Neuronal stem cell (in vitro differentiated cells): ENCODE measurements at regions not wholly inside any gene's neighbourhood (a gene's known extent, or its start where the extent isn't known, plus 50 kb on each side); places are given as distances from the start of the nearest gene placed in this dataset.

Source experiments
- DNase-seq: peaks from one replicate; pipeline ENCODE4 v3.0.0-alpha.2; 2013; ENCODE audit warnings: low spot score
- H2AFZ ChIP-seq: one replicate; pipeline ENCODE4 v1.6.1; 2013; ENCODE audit warnings: mild to moderate bottlenecking, low read length, inconsistent platforms
- H2AK5ac ChIP-seq: 2 replicates; pipeline ENCODE4 v1.6.1; 2013; ENCODE audit warnings: low read depth, mild to moderate bottlenecking, inconsistent platforms, low read length, moderate library complexity, mixed read lengths
- H2BK120ac ChIP-seq: 2 replicates; pipeline ENCODE4 v1.6.1; 2013; ENCODE audit warnings: low read depth, mild to moderate bottlenecking, inconsistent platforms, low read length, moderate library complexity, mixed read lengths
- H2BK12ac ChIP-seq: one replicate; pipeline ENCODE4 v1.6.1; 2013; ENCODE audit warnings: low read length, inconsistent platforms
- H2BK15ac ChIP-seq: 2 replicates; pipeline ENCODE4 v1.6.1; 2013; ENCODE audit warnings: mild to moderate bottlenecking, low read length, inconsistent platforms, mixed read lengths
- H2BK5ac ChIP-seq: one replicate; pipeline ENCODE4 v1.6.1; 2013; ENCODE audit warnings: inconsistent platforms, mild to moderate bottlenecking, low read length, moderate library complexity
- H3K14ac ChIP-seq: one replicate; pipeline ENCODE4 v1.6.1; 2013; ENCODE audit warnings: low read length, inconsistent platforms
- H3K18ac ChIP-seq: 2 replicates; pipeline ENCODE4 v1.6.1; 2013; ENCODE audit warnings: low read length, inconsistent platforms
- H3K23ac ChIP-seq: 2 replicates; pipeline ENCODE4 v1.6.1; 2013; ENCODE audit warnings: low read depth, mild to moderate bottlenecking, mixed read lengths, low read length, inconsistent platforms; ENCODE audit not compliant: poor library complexity
- H3K27ac ChIP-seq: replicated peaks from 3 replicates; pipeline ENCODE4 v1.5.1; 2013; ENCODE audit warnings: low read length, inconsistent platforms
- H3K27me3 ChIP-seq, 3 experiments: 2 replicates each; pipeline ENCODE4 v1.6.1; 2013; ENCODE audit warnings: low read length in 3 of 3, mild to moderate bottlenecking in 2 of 3, inconsistent platforms in 1 of 3, low read depth in 1 of 3, mixed read lengths in 1 of 3, moderate library complexity in 1 of 3; ENCODE audit not compliant: control insufficient read depth in 3 of 3, insufficient read depth in 3 of 3
- H3K36me3 ChIP-seq, 2 donors: replicated peaks in 1 of 2; 2 replicates each; pipeline ENCODE4 v1.6.1; 2013; ENCODE audit warnings: low read length in 2 of 2; ENCODE audit not compliant: control insufficient read depth in 2 of 2, insufficient read depth in 2 of 2
- H3K4ac ChIP-seq: 2 replicates; pipeline ENCODE4 v1.6.1; 2013; ENCODE audit warnings: inconsistent platforms, mild to moderate bottlenecking, low read length, moderate library complexity
- H3K4me1 ChIP-seq, 2 donors: 1 replicate in 1 of 2; 2 replicates in 1 of 2; pipeline ENCODE4 v1.6.1; 2013; ENCODE audit warnings: low read length in 2 of 2, low read depth in 1 of 2; ENCODE audit not compliant: control insufficient read depth in 2 of 2, insufficient read depth in 1 of 2
- H3K4me2 ChIP-seq: one replicate; pipeline ENCODE4 v1.6.1; 2013; ENCODE audit warnings: mild to moderate bottlenecking, low read length, inconsistent platforms; ENCODE audit not compliant: insufficient read depth, poor library complexity, severe bottlenecking
- H3K4me3 ChIP-seq, 2 donors: 2 replicates each; pipeline ENCODE4 v1.5.1; 2013; ENCODE audit warnings: low read length in 2 of 2, mild to moderate bottlenecking in 2 of 2, inconsistent platforms in 1 of 2, moderate library complexity in 1 of 2
- H3K79me1 ChIP-seq: one replicate; pipeline ENCODE4 v1.6.1; 2013; ENCODE audit warnings: low read depth, mild to moderate bottlenecking, inconsistent platforms, low read length, moderate library complexity
- H3K9ac ChIP-seq: one replicate; pipeline ENCODE4 v1.6.1; 2013; ENCODE audit warnings: mild to moderate bottlenecking, low read depth, low read length, inconsistent platforms; ENCODE audit not compliant: poor library complexity
- H3K9me3 ChIP-seq, 2 donors: replicated peaks in 1 of 2; 2 replicates each; pipeline versions ENCODE3 to v1.6.1; 2013; ENCODE audit warnings: low read length in 2 of 2, mild to moderate bottlenecking in 2 of 2, inconsistent platforms in 1 of 2, low read depth in 1 of 2, mixed read lengths in 1 of 2, moderate library complexity in 1 of 2; ENCODE audit not compliant: control insufficient read depth in 2 of 2, insufficient read depth in 1 of 2
- H4K8ac ChIP-seq: one replicate; pipeline ENCODE4 v1.6.1; 2013; ENCODE audit warnings: low read depth, mild to moderate bottlenecking, inconsistent platforms, low read length, moderate library complexity
- H4K91ac ChIP-seq: one replicate; pipeline ENCODE4 v1.6.1; 2013; ENCODE audit warnings: low read length, low read depth, mild to moderate bottlenecking, inconsistent platforms; ENCODE audit not compliant: poor library complexity
- WGBS, 2 donors: extraction: QIAGEN DNeasy Blood & Tissue Kit; methylation state at CpG; one replicate each; pipeline ENCODE4 v1.1.7; 2013; ENCODE audit warnings: missing lambda C conversion rate in 2 of 2, mixed read lengths in 1 of 2; ENCODE audit not compliant: insufficient read length in 2 of 2, insufficient replicate concordance in 1 of 2; ENCODE audit errors: extremely low coverage in 2 of 2; 5-methylcytosine and 5-hydroxymethylcytosine counted together

GRCh38 chr1:116279715-116280114 is 93.3 kb upstream of the ATP1A1 start:
- H3K27ac ChIP-seq: no peak overlapping the region
- H2BK5ac ChIP-seq: no peak overlapping the region
- peaks cover 0 to 2% (median 0%) of the 10 kb centered on the region in 3 experiments for H3K27me3 ChIP-seq
- no peak overlapping the region for H2AFZ ChIP-seq
- WGBS, 2 donors: no CpG with 5 or more reads among the region's 3 CpGs
- H2BK120ac ChIP-seq: no peak overlapping the region
- no peak overlapping the region for H3K23ac ChIP-seq
- H3K18ac ChIP-seq: no peak overlapping the region
- H4K91ac ChIP-seq: no peak overlapping the region
- no peak overlapping the region for H3K14ac ChIP-seq
- H2BK15ac ChIP-seq: no peak overlapping the region
- no peaks in the 10 kb centered on the region for H3K9me3 ChIP-seq
- H3K79me1 ChIP-seq: no peaks in the 10 kb centered on the region
- no peak for DNase-seq
- H3K4me3 ChIP-seq: no peak overlapping the region
- H3K4me1 ChIP-seq: peaks cover 0 to under 1% of the 10 kb centered on the region in 2 donors
- no peak overlapping the region for H3K4me2 ChIP-seq
- H3K4ac ChIP-seq: no peak overlapping the region
- H3K9ac ChIP-seq: no peak overlapping the region
- H2AK5ac ChIP-seq: no peak overlapping the region
- no peak overlapping the region for H4K8ac ChIP-seq
- H2BK12ac ChIP-seq: no peak overlapping the region
- no peaks in the 10 kb centered on the region for H3K36me3 ChIP-seq

GRCh38 chr1:116284819-116285390 is 88.1 kb upstream of the ATP1A1 start:
- Histone ChIP-seq H4K8ac (no peak overlapping the region), H4K91ac (no peak overlapping the region), H3K79me1 (no peaks in the 10 kb centered on the region), H2AK5ac (no peak overlapping the region), H2BK15ac (no peak overlapping the region), H3K4me3 (no peak overlapping the region), H2AFZ (no peak overlapping the region), H3K23ac (peak overlapping the region; percentile 35), H3K4me2 (no peak overlapping the region), H3K27ac (no peak overlapping the region), H3K18ac (no peak overlapping the region), H3K9ac (no peak overlapping the region), H3K27me3 (no peaks in the 10 kb centered on the region), H3K4ac (no peak overlapping the region), H3K36me3 (no peaks in the 10 kb centered on the region), H3K14ac (no peak overlapping the region), H2BK5ac (no peak overlapping the region), H2BK120ac (no peak overlapping the region), H3K4me1 (no peaks in the 10 kb centered on the region), H2BK12ac (no peak overlapping the region), H3K9me3 (no peaks in the 10 kb centered on the region)
- DNase-seq: no peak
- no CpG with 5 or more reads among the region's 5 CpGs for WGBS, 2 donors

GRCh38 chr1:116286541-116286971 is 86.5 kb upstream of the ATP1A1 start:
- Histone ChIP-seq H2AFZ (no peak overlapping the region), H2BK5ac (no peak overlapping the region), H3K14ac (no peak overlapping the region), H3K4me1 (no peaks in the 10 kb centered on the region), H3K36me3 (no peaks in the 10 kb centered on the region), H2AK5ac (no peak overlapping the region), H4K8ac (no peak overlapping the region), H2BK12ac (no peak overlapping the region), H2BK15ac (no peak overlapping the region), H3K4me2 (no peak overlapping the region), H3K4ac (no peak overlapping the region), H2BK120ac (no peak overlapping the region), H3K9me3 (no peaks in the 10 kb centered on the region), H3K79me1 (no peaks in the 10 kb centered on the region), H3K23ac (no peak overlapping the region), H3K27ac (no peak overlapping the region), H3K9ac (no peak overlapping the region), H3K18ac (no peak overlapping the region), H3K4me3 (no peak overlapping the region), H4K91ac (no peak overlapping the region), H3K27me3 (no peaks in the 10 kb centered on the region)
- no CpG with 5 or more reads among the region's 1 CpG for WGBS, 2 donors
- no peak for DNase-seq

- no peaks in the 10 kb centered on the region for H3K9me3 ChIP-seq
- no peak overlapping the region for H3K18ac ChIP-seq
- H4K91ac ChIP-seq: no peak overlapping the region
- H3K14ac ChIP-seq: no peak overlapping the region
- H2BK5ac ChIP-seq: no peak overlapping the region
- H4K8ac ChIP-seq: no peak overlapping the region
- no peak overlapping the region for H3K23ac ChIP-seq
- no peak overlapping the region for H3K9ac ChIP-seq
- no peak overlapping the region for H3K4me2 ChIP-seq
- H2BK12ac ChIP-seq: no peak overlapping the region
- H2AFZ ChIP-seq: no peak overlapping the region
- H3K27me3 ChIP-seq: no peaks in the 10 kb centered on the region
- no peak overlapping the region for H3K4me3 ChIP-seq
- no peak overlapping the region for H2BK120ac ChIP-seq
- H3K79me1 ChIP-seq: no peaks in the 10 kb centered on the region
- H2AK5ac ChIP-seq: no peak overlapping the region
- H3K27ac ChIP-seq: no peak overlapping the region
- WGBS, 2 donors: no CpG with 5 or more reads among the region's 5 CpGs
- no peaks in the 10 kb centered on the region for H3K36me3 ChIP-seq
- no peak overlapping the region for H3K4ac ChIP-seq
- no peak for DNase-seq
- H3K4me1 ChIP-seq: no peaks in the 10 kb centered on the region
- H2BK15ac ChIP-seq: no peak overlapping the region
Observed at GRCh38 chr1:116287341-116288200, 85.5 kb upstream of the ATP1A1 start.
